HCT116 (cell line): ENCODE measurements at regions not wholly inside any gene's neighbourhood (a gene's known extent, or its start where the extent isn't known, plus 50 kb on each side); places are given as distances from the start of the nearest gene placed in this dataset.

ENCODE experiments used
- ATAC-seq: fragments of 200-7000 bp; cut with Tn5 transposase; 2 replicates; pipeline ENCODE4 v1.9.1; 2020; ENCODE audit warnings: mild to moderate bottlenecking, moderate library complexity
- BruUV-seq: library from RNA; stranded (reverse); fragments of 400-500 nt; replicated peaks from 2 replicates; lab custom pipeline; 2021; lab: Mats Ljungman, UMichigan
- CTCF ChIA-PET: fragments of 300-600 bp; sonication (Branson Sonifier 250); formaldehyde crosslinking; loops from one replicate; lab custom pipeline; 2021; ENCODE audit warnings: antibody characterized with exemption; lab: Charles Lee
- POLR2A ChIA-PET: fragments of 300-600, 350-600 bp; sonication (Branson Sonifier 250); formaldehyde crosslinking; loops from one replicate; lab custom pipeline; 2021; ENCODE audit warnings: antibody characterized with exemption; lab: Charles Lee
- RAD21 ChIA-PET, 2 experiments: fragments of 300-600 bp; sonication (Branson Sonifier 250); formaldehyde crosslinking; loops; one replicate each; lab custom pipeline; 2023; ENCODE audit warnings: low total read pairs in 2 of 2; ENCODE audit not compliant: uncharacterized antibody in 2 of 2, unreplicated experiment in 2 of 2, low non-redundant PET in 1 of 2; lab: Charles Lee
- DNase-seq: peaks from one replicate; pipeline ENCODE4 v3.0.0-alpha.2; 2010; ENCODE audit warnings: low read depth, low spot score
- H2AFZ ChIP-seq: fragments of 200-600 bp; shearing (Covaris generic), sonication (generic); 2 replicates; pipeline ENCODE4 v1.6.1; 2017; ENCODE audit warnings: low read depth, mixed run types, mixed read lengths, antibody characterized with exemption, low read length; ENCODE audit not compliant: poor library complexity, severe bottlenecking
- H3K27ac ChIP-seq: 2 replicates; pipeline ENCODE4 v1.5.1; 2012; ENCODE audit warnings: low read depth, low read length
- H3K27me3 ChIP-seq: fragments of 200-600 bp; sonication (generic); 2 replicates; pipeline ENCODE4 v1.6.1; 2016; ENCODE audit warnings: mixed run types, low read length, mixed read lengths; ENCODE audit not compliant: insufficient read depth
- H3K36me3 ChIP-seq, 2 experiments: fragments of 200-500 bp in 1 of 2; fragments of 200-600 bp in 1 of 2; sonication (Bioruptor generic) in 1 of 2; sonication (generic) in 1 of 2; 2 replicates each; pipeline versions ENCODE4 v1.5.1 to v1.6.1; 2014 to 2016; ENCODE audit warnings: low read length in 2 of 2, inconsistent platforms in 1 of 2, mixed read lengths in 1 of 2, mixed run types in 1 of 2; ENCODE audit not compliant: insufficient read depth in 2 of 2, control insufficient read depth in 1 of 2
- H3K4me1 ChIP-seq, 2 experiments: fragments of 200-600 bp in 1 of 2; sonication (generic) in 1 of 2; 2 replicates each; pipeline versions ENCODE4 v1.5.1 to v1.6.1; 2012 to 2017; ENCODE audit warnings: low read length in 2 of 2, inconsistent platforms in 1 of 2, mild to moderate bottlenecking in 1 of 2, mixed read lengths in 1 of 2, mixed run types in 1 of 2, moderate library complexity in 1 of 2; ENCODE audit not compliant: insufficient read depth in 2 of 2, control insufficient read depth in 1 of 2
- H3K4me2 ChIP-seq: fragments of 200-600 bp; sonication (generic); 2 replicates; pipeline ENCODE4 v1.6.1; 2017; ENCODE audit warnings: mixed run types, low read length, mixed read lengths
- H3K4me3 ChIP-seq, 2 experiments: fragments of 200-600 bp in 1 of 2; sonication (generic) in 1 of 2; replicated peaks in 1 of 2; 2 replicates each; pipeline ENCODE4 v1.5.1; 2011 to 2016; ENCODE audit warnings: low read length in 2 of 2, control low read depth in 1 of 2, low read depth in 1 of 2, mild to moderate bottlenecking in 1 of 2, mixed read lengths in 1 of 2, mixed run types in 1 of 2
- H3K79me2 ChIP-seq: fragments of 200-600 bp; sonication (generic); 2 replicates; pipeline ENCODE4 v1.6.1; 2017; ENCODE audit warnings: mild to moderate bottlenecking, mixed run types, low read length, moderate library complexity, mixed read lengths; ENCODE audit not compliant: insufficient read depth
- H3K9ac ChIP-seq: fragments of 200-600 bp; sonication (generic); 2 replicates; pipeline ENCODE4 v1.6.1; 2016; ENCODE audit warnings: low read length, mixed read lengths
- H3K9me2 ChIP-seq: fragments of 200-600 bp; sonication (generic), shearing (Covaris generic); 2 replicates; pipeline ENCODE4 v1.6.1; 2017; ENCODE audit warnings: mixed run types, mild to moderate bottlenecking, moderate library complexity; ENCODE audit not compliant: insufficient read depth
- H3K9me3 ChIP-seq, 2 experiments: fragments of 200-500 bp in 1 of 2; fragments of 200-600 bp in 1 of 2; sonication (Bioruptor generic) in 1 of 2; sonication (generic) in 1 of 2; 2 replicates each; pipeline ENCODE4 v1.6.1; 2014 to 2017; ENCODE audit warnings: low read length in 2 of 2, mixed read lengths in 2 of 2, inconsistent platforms in 1 of 2, low read depth in 1 of 2, mild to moderate bottlenecking in 1 of 2, mixed run types in 1 of 2, moderate library complexity in 1 of 2; ENCODE audit not compliant: control insufficient read depth in 1 of 2, insufficient read depth in 1 of 2
- H4K20me1 ChIP-seq: fragments of 200-600 bp; sonication (generic), shearing (Covaris generic); 2 replicates; pipeline ENCODE4 v1.6.1; 2017; ENCODE audit warnings: mixed run types, mild to moderate bottlenecking, moderate library complexity; ENCODE audit not compliant: insufficient read depth
- ATF3 ChIP-seq: IDR thresholded peaks from 2 replicates; pipeline ENCODE4 v1.6.1; 2012
- ELF1 ChIP-seq: IDR thresholded peaks from 2 replicates; pipeline ENCODE4 v1.6.1; 2012; ENCODE audit warnings: low read depth, borderline replicate concordance
- EZH2phosphoT487 ChIP-seq: fragments of 200-600 bp; IDR thresholded peaks from 2 replicates; pipeline ENCODE4 v1.6.1; 2018; ENCODE audit warnings: antibody characterized with exemption, borderline replicate concordance
- FOSL1 ChIP-seq: IDR thresholded peaks from 2 replicates; pipeline ENCODE4 v1.6.1; 2012; ENCODE audit warnings: low read depth
- JUND ChIP-seq: IDR thresholded peaks from 2 replicates; pipeline ENCODE4 v1.6.1; 2012
- POLR2A ChIP-seq: IDR thresholded peaks from 2 replicates; pipeline ENCODE4 v1.7.0; 2011; ENCODE audit warnings: borderline replicate concordance; ENCODE audit not compliant: insufficient read depth, insufficient read length; ENCODE audit errors: extremely low read depth
- POLR2AphosphoS5 ChIP-seq: IDR thresholded peaks from 2 replicates; pipeline ENCODE4 v1.6.1; 2011; ENCODE audit warnings: mild to moderate bottlenecking, low read depth, low read length, moderate library complexity
- RAD21 ChIP-seq: IDR thresholded peaks from 2 replicates; pipeline ENCODE4 v1.6.1; 2012; ENCODE audit warnings: low read depth, mild to moderate bottlenecking
- SRF ChIP-seq: IDR thresholded peaks from 2 replicates; pipeline ENCODE4 v1.6.1; 2012; ENCODE audit warnings: low read depth
- ZBTB33 ChIP-seq: IDR thresholded peaks from 2 replicates; pipeline ENCODE4 v1.6.1; 2011; ENCODE audit warnings: mild to moderate bottlenecking, low read length, moderate library complexity; ENCODE audit not compliant: insufficient replicate concordance; ENCODE audit errors: extremely low read depth
- intact Hi-C: fragments of 100-400 bp; cut with micrococcal nuclease; formaldehyde crosslinking; loops from 2 replicates; pipeline ENCODE4 v1.10.0; 2022
- TF ChIP-seq, protein P1 (sequence below), 3 experiments: fragments of 200-600 bp in 1 of 3; sonication (generic) in 1 of 3; IDR thresholded peaks in 2 of 3; conservative IDR thresholded peaks in 1 of 3; 2 replicates each; pipeline ENCODE4 v1.5.1; 2012 to 2017; ENCODE audit warnings: low read depth in 2 of 3, low read length in 2 of 3, antibody characterized with exemption in 1 of 3, borderline replicate concordance in 1 of 3, control low read depth in 1 of 3, mild to moderate bottlenecking in 1 of 3, mixed read lengths in 1 of 3, mixed run types in 1 of 3, moderate library complexity in 1 of 3; ENCODE audit not compliant: insufficient read depth in 1 of 3

DNA sequence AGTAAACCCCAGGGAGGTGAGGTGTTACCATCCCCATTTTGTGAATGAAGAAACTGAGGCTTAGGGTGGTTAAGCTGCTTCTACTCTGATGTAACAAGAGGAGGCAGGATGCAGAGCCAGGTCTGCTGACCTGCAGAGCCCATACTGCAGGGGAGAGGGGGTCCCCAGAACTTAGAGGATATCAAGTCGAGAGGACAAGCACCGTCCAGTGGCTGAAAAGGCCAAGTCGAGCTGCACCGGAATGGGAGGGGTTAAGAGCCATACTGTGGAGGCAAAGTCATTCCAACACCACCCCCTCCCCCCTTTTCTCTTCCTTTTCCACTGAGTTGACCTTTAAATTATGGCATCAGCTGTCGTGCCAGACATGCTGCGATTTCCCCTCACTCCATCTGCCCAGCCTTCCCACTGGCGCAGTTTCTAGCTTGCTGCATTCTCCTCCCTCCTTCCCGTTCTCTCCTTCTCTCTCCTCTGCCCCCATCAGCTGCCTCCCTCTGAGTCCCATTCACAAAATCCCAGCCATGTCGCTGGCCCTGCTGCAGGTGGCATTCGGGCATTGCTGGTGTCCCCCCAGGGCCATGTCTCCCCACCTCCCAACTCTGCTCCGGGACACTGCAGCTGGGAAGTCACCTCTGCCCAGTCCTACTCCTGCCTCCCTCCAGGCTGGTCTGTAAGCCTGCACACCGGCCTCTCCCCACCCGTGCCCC is 346.9 kb downstream of the DYSF start (continued):
- TF ChIP-seq, protein P1, sequence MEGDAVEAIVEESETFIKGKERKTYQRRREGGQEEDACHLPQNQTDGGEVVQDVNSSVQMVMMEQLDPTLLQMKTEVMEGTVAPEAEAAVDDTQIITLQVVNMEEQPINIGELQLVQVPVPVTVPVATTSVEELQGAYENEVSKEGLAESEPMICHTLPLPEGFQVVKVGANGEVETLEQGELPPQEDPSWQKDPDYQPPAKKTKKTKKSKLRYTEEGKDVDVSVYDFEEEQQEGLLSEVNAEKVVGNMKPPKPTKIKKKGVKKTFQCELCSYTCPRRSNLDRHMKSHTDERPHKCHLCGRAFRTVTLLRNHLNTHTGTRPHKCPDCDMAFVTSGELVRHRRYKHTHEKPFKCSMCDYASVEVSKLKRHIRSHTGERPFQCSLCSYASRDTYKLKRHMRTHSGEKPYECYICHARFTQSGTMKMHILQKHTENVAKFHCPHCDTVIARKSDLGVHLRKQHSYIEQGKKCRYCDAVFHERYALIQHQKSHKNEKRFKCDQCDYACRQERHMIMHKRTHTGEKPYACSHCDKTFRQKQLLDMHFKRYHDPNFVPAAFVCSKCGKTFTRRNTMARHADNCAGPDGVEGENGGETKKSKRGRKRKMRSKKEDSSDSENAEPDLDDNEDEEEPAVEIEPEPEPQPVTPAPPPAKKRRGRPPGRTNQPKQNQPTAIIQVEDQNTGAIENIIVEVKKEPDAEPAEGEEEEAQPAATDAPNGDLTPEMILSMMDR (IDR thresholded peaks at IDR 0.05 in 2 of 3, conservative IDR thresholded peaks at IDR 0.05 in 1 of 3; ENCODE audit: borderline replicate concordance in 1 of 3, insufficient read depth in 1 of 3, low read depth in 2 of 3, low read length in 2 of 3): no peak
- TF ChIP-seq RAD21: no peak
- TF ChIP-seq SRF: no peak
- TF ChIP-seq EZH2phosphoT487: no peak
- TF ChIP-seq, all 23 proteins: peak for 0

- no peaks in the 10 kb centered on the region for H4K20me1 ChIP-seq
- no peak overlapping the region for H2AFZ ChIP-seq
- BruUV-seq: no TSS peak
- H3K27ac ChIP-seq: no peak overlapping the region
- RAD21 ChIA-PET: interaction anchor here in 1 of 2 experiments (0.7 kb wide), 1 partner anchor 20 kb away, joined by 3 read pairs; no protein-coding TSS in a partner anchor
- no peak overlapping the region for H3K4me2 ChIP-seq
- no peaks in the 10 kb centered on the region for H3K79me2 ChIP-seq
- H3K4me3 ChIP-seq: no peak overlapping the region
- H3K9me3 ChIP-seq: no peaks in the 10 kb centered on the region
- CTCF ChIA-PET: interaction anchor here (0.8 to 1.8 kb wide), 13 partner anchors 14 to 1063 kb away, joined by 3 to 14 read pairs (median 4); no protein-coding TSS in a partner anchor
- H3K9me2 ChIP-seq: no peaks in the 10 kb centered on the region
- TF ChIP-seq ATF3: no peak
- TF ChIP-seq FOSL1: no peak
- TF ChIP-seq POLR2A: no peak
- TF ChIP-seq POLR2AphosphoS5: no peak
- no peak for TF ChIP-seq ELF1
- TF ChIP-seq RAD21: no peak
- TF ChIP-seq ZBTB33: no peak
- no peak for TF ChIP-seq JUND
- H3K36me3 ChIP-seq: no peaks in the 10 kb centered on the region
- ATAC-seq (no peak), DNase-seq (no peak)
- H3K27me3 ChIP-seq: no peaks in the 10 kb centered on the region
- POLR2A ChIA-PET: no interaction called here
- H3K9ac ChIP-seq: no peak overlapping the region
- H3K4me1 ChIP-seq: peaks cover 0 to 8% of the 10 kb centered on the region in 2 experiments; a peak in 1 of 4 replicates
- intact Hi-C loops: loop anchor here (2.0 kb wide), 1 partner anchor 188 kb away; no protein-coding TSS in a partner anchor
These were observed 345.7 kb downstream of the DYSF start for GRCh38 chr2:71799013-71799575.
